ENCODE measurements at regions not wholly inside any gene's neighbourhood (a gene's known extent, or its start where the extent isn't known, plus 50 kb on each side); places are given as distances from the start of the nearest gene placed in this dataset.

- TF ChIP-seq ZBTB33 (IDR thresholded peaks at IDR 0.05; ENCODE audit: extremely low read depth, insufficient replicate concordance, low read length) (no peak), REST (IDR thresholded peaks at IDR 0.05; ENCODE audit: low read depth) (no peak), CTCF (IDR thresholded peaks at IDR 0.05 in 2 of 3, conservative IDR thresholded peaks at IDR 0.05 in 1 of 3; ENCODE audit: borderline replicate concordance in 1 of 3, insufficient read depth in 1 of 3, low read depth in 2 of 3, low read length in 2 of 3) (no peak), RAD21 (IDR thresholded peaks at IDR 0.05; ENCODE audit: low read depth) (no peak), CBX3 (IDR thresholded peaks at IDR 0.05; ENCODE audit: low read depth) (no peak), JUND (IDR thresholded peaks at IDR 0.05) (no peak), EZH2 (IDR thresholded peaks at IDR 0.05) (no peak), POLR2A (IDR thresholded peaks at IDR 0.05; ENCODE audit: borderline replicate concordance, extremely low read depth, insufficient read depth, insufficient read length) (no peak)
These were observed 322.2 kb upstream of the ZNF521 start for GRCh38 chr18:25674183-25674582.

Measured in HCT116 (cell line).